Activated CD4-positive, alpha-beta T cell treated with anti-CD3 and anti-CD28 coated beads for 48 hours (primary cell): ENCODE measurements at regions not wholly inside any gene's neighbourhood (a gene's known extent, or its start where the extent isn't known, plus 50 kb on each side); places are given as distances from the start of the nearest gene placed in this dataset.

ENCODE experiments used
- DNase-seq: peaks from one replicate; pipeline ENCODE4 v3.0.0-alpha.2; 2020

GRCh38 chr3:69567023-69567709 lies 172.1 kb upstream of the MITF start:
- no peak for DNase-seq

DNA sequence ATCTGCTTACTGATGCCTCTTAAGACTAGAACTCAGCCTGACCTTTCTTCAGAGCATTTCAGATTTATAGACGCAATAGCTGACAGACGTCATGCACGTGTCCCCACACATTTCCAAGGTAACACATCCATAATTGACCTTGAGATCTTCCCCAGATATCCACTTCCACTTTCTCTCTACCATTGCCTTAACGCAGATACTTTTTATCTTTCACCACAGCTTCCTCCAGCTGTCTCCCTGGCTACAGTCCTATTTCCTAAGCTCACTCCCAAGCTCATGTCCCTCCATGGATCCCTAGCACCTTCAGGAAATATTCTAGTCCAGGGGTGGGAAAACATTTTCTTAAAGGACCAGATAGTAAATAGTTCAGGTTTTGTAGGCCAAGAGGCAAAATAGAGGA lies 173.0 kb upstream of the MITF start:
- no peak for DNase-seq

GRCh38 chr3:69565316-69565715 lies 173.9 kb upstream of the MITF start:
- no peak for DNase-seq

DNA sequence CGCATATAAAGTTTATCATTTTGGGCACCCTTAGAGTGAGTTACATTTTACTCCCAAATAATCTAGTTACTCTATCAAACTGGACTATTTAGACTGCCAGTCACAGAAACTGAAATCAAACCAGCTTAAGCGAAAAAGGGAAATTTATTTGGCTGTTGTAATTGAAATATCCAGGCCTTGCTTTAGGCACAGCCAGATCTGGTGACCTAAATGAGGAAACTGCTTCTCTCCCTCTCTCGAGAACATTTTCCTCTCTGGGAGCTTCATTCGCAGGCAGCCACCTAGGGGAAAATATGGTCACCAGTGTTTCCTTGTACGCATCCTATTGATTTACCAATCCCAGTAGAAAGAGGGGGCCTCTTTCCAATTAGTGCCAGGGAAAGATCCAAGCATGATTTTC lies 175.3 kb upstream of the MITF start:
- no peak for DNase-seq

GRCh38 chr3:69563151-69563550 lies 176.1 kb upstream of the MITF start:
- no peak for DNase-seq

GRCh38 chr3:69562020-69562419 lies 176.1 kb upstream of the FRMD4B start:
- DNase-seq = no peak

DNA sequence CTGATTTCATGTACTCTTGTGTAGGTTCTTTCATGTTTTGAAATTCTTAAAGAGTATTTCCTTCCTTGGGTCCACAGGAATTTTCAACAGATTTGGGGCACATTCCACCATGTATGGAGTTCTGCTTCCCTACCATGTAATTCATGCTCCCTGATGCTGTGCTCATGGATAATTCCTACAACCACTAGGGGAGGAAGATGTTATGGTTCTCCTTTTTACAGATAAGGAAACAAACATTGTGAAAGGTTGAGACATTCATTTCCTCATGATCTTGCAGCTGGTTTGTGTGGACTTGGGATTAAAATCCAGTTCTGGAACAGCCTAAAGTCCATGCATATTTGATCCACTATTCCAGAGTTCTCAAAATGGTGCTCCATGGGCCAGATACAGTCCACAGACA lies 174.9 kb upstream of the FRMD4B start:
- DNase-seq = no peak

GRCh38 chr3:69560116-69560515 lies 174.2 kb upstream of the FRMD4B start:
- no peak for DNase-seq

GRCh38 chr3:69558912-69559311 lies 173.0 kb upstream of the FRMD4B start:
- no peak for DNase-seq

GRCh38 chr3:69554576-69554975 lies 168.7 kb upstream of the FRMD4B start:
- no peak for DNase-seq

DNA sequence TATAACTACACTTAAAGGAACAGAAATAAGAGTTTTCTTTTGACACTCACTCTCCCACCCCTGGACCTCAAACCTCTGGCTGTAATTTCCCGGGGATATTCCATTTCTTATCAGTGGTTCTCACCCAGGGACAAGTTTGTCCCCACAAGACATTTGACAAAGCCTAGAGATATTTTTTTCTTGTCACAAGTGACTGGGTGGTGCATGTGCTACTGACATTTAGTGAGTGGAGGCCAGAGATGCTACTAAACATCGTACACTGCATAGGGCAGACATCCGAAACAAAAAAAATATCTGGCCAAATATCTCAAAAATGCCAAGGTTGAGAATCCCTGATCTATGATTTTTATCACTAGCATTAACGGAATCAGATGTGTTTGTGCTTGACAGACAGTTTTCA lies 168.0 kb upstream of the FRMD4B start:
- no peak for DNase-seq

GRCh38 chr3:69547461-69547880 lies 161.6 kb upstream of the FRMD4B start:
- no peak for DNase-seq

DNA sequence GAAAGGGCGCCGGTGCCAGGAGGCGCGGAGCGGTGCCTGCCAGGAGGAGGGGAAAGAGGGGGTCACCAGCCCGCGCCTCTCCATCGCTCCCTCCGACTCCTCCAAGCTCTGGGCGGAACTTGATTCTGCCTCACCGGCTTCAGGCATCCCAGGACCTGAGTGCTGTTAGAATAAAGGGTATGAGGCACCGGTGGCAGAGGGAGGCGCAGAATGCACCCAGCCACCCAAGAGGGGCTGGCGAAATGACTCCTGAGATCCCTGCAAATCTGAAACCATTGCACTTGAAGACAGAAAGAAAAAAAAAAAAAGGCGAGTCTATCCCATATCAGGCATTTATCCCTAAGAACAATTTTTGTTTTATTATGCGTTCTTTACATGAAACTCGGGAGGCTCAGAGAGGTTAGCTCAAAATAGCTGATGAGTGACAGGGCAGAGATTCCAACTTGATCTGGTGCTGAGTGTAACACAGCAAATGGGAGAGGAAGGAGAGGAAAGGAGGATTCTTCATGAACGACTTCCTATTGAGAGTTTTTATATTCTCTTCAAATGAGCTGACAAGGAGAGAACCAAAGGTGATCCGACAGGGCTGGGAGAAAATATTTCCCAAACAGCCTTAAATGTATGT lies 157.0 kb upstream of the FRMD4B start:
- no peak for DNase-seq

DNA sequence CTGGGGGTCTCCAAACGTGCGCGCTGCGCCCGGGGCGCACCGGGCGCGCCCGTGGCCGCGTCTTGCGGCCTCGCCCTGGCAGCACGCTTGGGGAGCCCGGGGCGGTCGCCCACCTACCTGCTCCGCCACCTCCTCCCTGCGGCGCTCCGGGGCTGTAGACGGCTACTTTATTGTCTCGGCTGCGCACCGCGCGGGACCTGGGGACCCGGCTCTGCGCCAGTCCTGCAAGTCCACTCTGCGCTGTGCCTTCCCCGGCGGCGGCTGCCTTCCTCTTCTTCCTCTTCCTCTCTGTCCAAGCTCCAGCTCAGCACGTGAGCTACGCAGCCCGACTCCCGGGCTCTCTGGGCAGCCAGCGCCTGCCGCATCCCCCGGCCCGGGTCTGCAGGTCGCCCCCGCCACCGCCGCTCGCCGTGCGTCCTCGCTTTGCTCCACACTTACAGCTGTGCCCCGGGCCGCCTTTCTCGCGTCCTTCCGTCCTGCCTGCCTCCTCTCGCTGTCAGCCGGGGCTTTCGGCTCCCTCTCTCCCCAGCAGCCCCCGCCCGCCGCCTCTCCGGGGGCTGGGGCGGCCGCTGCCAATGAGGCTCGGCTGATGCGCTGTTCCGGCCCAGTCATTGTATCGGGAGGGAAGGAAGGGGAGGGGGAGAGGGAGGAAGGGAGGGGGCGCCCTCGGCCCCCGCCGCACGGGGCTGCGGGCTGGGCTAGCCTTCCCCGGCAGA lies 156.4 kb upstream of the FRMD4B start:
- peak; percentile 3 for DNase-seq

DNA sequence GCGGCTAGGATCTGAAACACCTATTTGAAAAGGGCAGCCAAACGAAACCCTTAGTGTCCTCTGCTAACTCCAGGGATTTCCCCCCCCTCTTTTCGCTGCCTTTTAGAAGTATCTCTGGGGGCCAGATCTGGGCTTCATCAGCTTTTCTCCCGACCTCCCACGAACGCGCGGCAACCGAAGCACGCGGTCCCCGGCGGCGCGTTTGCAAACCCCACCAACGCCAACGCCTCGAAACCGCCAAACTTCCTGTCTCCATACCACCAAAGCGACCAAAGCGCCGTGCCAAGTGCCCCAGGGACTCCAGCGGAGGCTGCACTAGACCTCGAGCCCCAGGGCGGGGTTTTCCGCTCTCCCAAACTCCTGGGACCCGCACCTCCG lies 155.8 kb upstream of the FRMD4B start:
- DNase-seq = peak; percentile 2

DNA sequence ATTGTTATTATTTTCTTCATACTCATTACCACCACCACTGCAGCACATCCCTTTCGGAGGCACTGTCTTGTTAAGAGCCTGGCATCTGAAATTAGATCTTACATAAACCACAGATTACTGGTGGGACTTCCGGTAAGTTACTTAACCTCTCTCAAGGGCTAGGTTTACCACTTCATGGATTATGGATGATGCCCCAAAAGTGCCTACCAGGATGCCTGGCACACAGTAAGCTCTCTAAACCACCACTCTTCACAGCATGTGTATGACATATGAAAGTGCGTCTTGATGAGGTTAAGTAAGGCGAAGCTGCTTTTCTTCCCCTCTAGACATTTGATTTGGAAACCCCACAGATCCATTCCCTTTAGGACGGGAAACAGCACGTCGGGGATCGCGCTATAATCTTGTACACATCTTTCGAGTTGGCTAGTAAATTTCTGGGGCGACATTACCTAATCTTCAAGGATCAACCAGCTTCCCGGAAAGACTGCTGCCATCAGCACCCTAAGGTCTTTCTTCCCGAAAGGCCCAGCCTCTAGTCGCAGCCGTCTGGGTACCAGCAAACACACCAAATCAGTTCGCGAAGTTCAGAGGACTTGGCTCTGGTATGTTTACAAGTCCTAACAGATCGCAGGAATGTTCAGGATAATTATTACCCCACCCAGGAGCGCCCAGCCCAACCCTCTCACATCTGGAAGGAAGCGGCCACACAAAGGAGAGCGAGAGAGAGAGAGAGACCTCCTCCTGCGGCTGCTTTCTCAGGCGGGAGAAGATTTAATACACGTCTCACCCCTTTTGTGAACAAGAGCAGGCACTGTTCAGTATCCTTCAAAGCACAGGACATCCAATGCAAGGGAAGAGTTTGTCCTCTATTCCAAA lies 155.1 kb upstream of the FRMD4B start:
- DNase-seq = no peak

GRCh38 chr3:69539134-69539533 lies 153.2 kb upstream of the FRMD4B start:
- no peak for DNase-seq

- DNase-seq = no peak
These were observed 152.4 kb upstream of the FRMD4B start for GRCh38 chr3:69538281-69538680.

- DNase-seq = no peak
These were observed 150.6 kb upstream of the FRMD4B start for GRCh38 chr3:69536306-69537020.

DNA sequence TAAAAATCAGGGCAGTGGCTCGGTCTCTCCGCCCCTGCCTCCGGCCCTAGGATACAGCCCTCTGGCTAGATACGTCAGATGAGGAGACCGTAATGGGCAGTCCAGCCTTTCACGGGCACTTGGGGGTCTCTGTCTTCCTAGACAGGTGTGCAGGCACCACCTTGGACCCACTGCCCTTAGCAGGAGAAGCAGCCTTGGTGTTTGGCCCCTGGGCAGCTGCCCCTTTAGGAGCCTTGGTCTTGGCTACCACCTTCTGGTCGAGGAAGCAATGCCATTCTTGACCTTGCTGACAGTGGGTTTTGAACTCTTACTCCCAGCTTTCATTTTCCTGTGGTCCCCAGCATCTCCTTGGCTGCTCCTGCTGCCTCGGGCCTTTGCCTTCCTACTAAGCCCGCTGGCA lies 149.7 kb upstream of the FRMD4B start:
- no peak for DNase-seq

GRCh38 chr3:69532547-69533224 lies 146.8 kb upstream of the FRMD4B start:
- DNase-seq = no peak
